Uterus (tissue), 2 donors: ENCODE measurements at regions not wholly inside any gene's neighbourhood (a gene's known extent, or its start where the extent isn't known, plus 50 kb on each side); places are given as distances from the start of the nearest gene placed in this dataset.

Source experiments
- CTCF ChIP-seq, 4 experiments: fragments of 200-600 bp in 2 of 4; fragments of 450-650 bp in 2 of 4; sonication (generic) in 2 of 4; IDR thresholded peaks; one replicate each; pipeline ENCODE4 v1.5.1; 2016 to 2019; ENCODE audit warnings: antibody characterized with exemption in 4 of 4, mild to moderate bottlenecking in 2 of 4, moderate library complexity in 1 of 4
- POLR2A ChIP-seq, 2 donors: fragments of 450-650 bp; IDR thresholded peaks; one replicate each; pipeline ENCODE4 v1.6.1; 2016; ENCODE audit warnings: antibody characterized with exemption in 2 of 2, mild to moderate bottlenecking in 1 of 2, moderate library complexity in 1 of 2

- no peak for TF ChIP-seq CTCF (IDR thresholded peaks at IDR 0.05)
- TF ChIP-seq POLR2A (IDR thresholded peaks at IDR 0.05), result no peak
Measured at GRCh38 chr4:110248831-110249253, 50.4 kb upstream of the ELOVL6 start.
